Urinary bladder (tissue), 1 donor: ENCODE measurements at regions not wholly inside any gene's neighbourhood (a gene's known extent, or its start where the extent isn't known, plus 50 kb on each side); places are given as distances from the start of the nearest gene placed in this dataset. TPM values are rescaled to one million over a fixed set of nuclear protein-coding genes. Genes with fewer than 3 reads are reported as not detected.

Source experiments
- small RNA-seq: library from RNA; depleted of rRNA; stranded (forward); fragments of <200 nt; gene quantifications from one replicate; pipeline ENCODE3, GENCODE V24; 2014

Small RNA genes in the stretch of these regions (small RNA-seq; reads per million reads assigned to genes)
- gene AC093813.1 (not detected), gene RF00019 (not detected)
